ENCODE measurements at regions not wholly inside any gene's neighbourhood (a gene's known extent, or its start where the extent isn't known, plus 50 kb on each side); places are given as distances from the start of the nearest gene placed in this dataset.

GRCh38 chrX:71000139-71000538, 68.0 kb downstream of the SNX12 start:
- no peak overlapping the region for H3K4me3 ChIP-seq (replicated peaks; ENCODE audit: insufficient read depth, low read length)
- DNase-seq (ENCODE audit: low read depth in 1 of 2, low spot score in 1 of 2), result no peak
- H3K27ac ChIP-seq (replicated peaks), result no peak overlapping the region
- no peaks in the 10 kb centered on the region for H3K27me3 ChIP-seq (ENCODE audit: insufficient read depth, poor library complexity, severe bottlenecking)
- TF ChIP-seq REST (IDR thresholded peaks at IDR 0.05; ENCODE audit: insufficient replicate concordance, low read depth), result no peak
- TF ChIP-seq GABPA (IDR thresholded peaks at IDR 0.05; ENCODE audit: low read depth), result no peak
- TF ChIP-seq POLR2AphosphoS5 (IDR thresholded peaks at IDR 0.05; ENCODE audit: low read depth), result no peak
- TF ChIP-seq, protein P1, sequence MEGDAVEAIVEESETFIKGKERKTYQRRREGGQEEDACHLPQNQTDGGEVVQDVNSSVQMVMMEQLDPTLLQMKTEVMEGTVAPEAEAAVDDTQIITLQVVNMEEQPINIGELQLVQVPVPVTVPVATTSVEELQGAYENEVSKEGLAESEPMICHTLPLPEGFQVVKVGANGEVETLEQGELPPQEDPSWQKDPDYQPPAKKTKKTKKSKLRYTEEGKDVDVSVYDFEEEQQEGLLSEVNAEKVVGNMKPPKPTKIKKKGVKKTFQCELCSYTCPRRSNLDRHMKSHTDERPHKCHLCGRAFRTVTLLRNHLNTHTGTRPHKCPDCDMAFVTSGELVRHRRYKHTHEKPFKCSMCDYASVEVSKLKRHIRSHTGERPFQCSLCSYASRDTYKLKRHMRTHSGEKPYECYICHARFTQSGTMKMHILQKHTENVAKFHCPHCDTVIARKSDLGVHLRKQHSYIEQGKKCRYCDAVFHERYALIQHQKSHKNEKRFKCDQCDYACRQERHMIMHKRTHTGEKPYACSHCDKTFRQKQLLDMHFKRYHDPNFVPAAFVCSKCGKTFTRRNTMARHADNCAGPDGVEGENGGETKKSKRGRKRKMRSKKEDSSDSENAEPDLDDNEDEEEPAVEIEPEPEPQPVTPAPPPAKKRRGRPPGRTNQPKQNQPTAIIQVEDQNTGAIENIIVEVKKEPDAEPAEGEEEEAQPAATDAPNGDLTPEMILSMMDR (IDR thresholded peaks at IDR 0.05; ENCODE audit: insufficient read depth, low read length), result no peak
- no peak for TF ChIP-seq SPI1 (IDR thresholded peaks at IDR 0.05; ENCODE audit: borderline replicate concordance, low read depth)

- peak in 1 of 2 experiments; percentile 13 for DNase-seq (ENCODE audit: low read depth in 1 of 2, low spot score in 1 of 2)
- no peaks in the 10 kb centered on the region for H3K27me3 ChIP-seq (ENCODE audit: insufficient read depth, poor library complexity, severe bottlenecking)
- no peak overlapping the region for H3K27ac ChIP-seq (replicated peaks)
- H3K4me3 ChIP-seq (replicated peaks; ENCODE audit: insufficient read depth, low read length), result no peak overlapping the region
- TF ChIP-seq SPI1 (IDR thresholded peaks at IDR 0.05; ENCODE audit: borderline replicate concordance, low read depth) (no peak), POLR2AphosphoS5 (IDR thresholded peaks at IDR 0.05; ENCODE audit: low read depth) (no peak), REST (IDR thresholded peaks at IDR 0.05; ENCODE audit: insufficient replicate concordance, low read depth) (no peak), GABPA (IDR thresholded peaks at IDR 0.05; ENCODE audit: low read depth) (no peak)
- TF ChIP-seq, protein P1 (IDR thresholded peaks at IDR 0.05; ENCODE audit: insufficient read depth, low read length), result no peak
These were observed 67.6 kb upstream of the SLC7A3 start for GRCh38 chrX:70998411-70999027.

DNA sequence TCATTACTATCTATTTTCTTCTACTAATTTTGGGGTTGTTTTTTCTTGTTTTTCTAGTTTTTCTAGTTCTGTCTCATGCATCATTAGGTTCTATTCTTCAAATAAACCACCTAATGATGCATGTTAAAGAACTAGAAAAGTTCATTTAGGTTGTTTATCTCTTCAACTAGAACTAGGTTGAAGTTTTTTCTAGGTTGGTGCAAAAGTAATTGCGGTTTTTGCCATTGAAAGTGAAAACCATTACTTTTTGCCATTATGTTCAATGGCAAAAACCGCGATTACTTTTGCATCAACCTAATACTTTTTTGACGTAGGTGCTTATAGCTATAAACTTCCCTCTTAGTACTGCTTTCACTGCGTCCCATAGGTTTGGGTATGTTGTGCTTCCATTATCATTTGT, 64.4 kb upstream of the SLC7A3 start:
- Histone ChIP-seq H3K27me3 (ENCODE audit: insufficient read depth, poor library complexity, severe bottlenecking) (no peaks in the 10 kb centered on the region), H3K4me3 (replicated peaks; ENCODE audit: insufficient read depth, low read length) (no peak overlapping the region), H3K27ac (replicated peaks) (no peak overlapping the region)
- TF ChIP-seq REST (IDR thresholded peaks at IDR 0.05; ENCODE audit: insufficient replicate concordance, low read depth) (no peak), GABPA (IDR thresholded peaks at IDR 0.05; ENCODE audit: low read depth) (no peak), SPI1 (IDR thresholded peaks at IDR 0.05; ENCODE audit: borderline replicate concordance, low read depth) (no peak), POLR2AphosphoS5 (IDR thresholded peaks at IDR 0.05; ENCODE audit: low read depth) (no peak)
- TF ChIP-seq, protein P1 (IDR thresholded peaks at IDR 0.05; ENCODE audit: insufficient read depth, low read length), result no peak
- DNase-seq (ENCODE audit: low read depth in 1 of 2, low spot score in 1 of 2), result no peak

Data from HL-60 (cell line).